ENCODE measurements at regions not wholly inside any gene's neighbourhood (a gene's known extent, or its start where the extent isn't known, plus 50 kb on each side); places are given as distances from the start of the nearest gene placed in this dataset.

- TF ChIP-seq CTCF (IDR thresholded peaks at IDR 0.05; ENCODE audit: poor library complexity, severe bottlenecking), result no peak
- ATAC-seq (ENCODE audit: low read depth) (no peak), DNase-seq (ENCODE audit: low spot score) (no peak)
- Histone ChIP-seq H3K27ac (ENCODE audit: poor library complexity, severe bottlenecking) (no peak overlapping the region), H3K9me3 (ENCODE audit: severe bottlenecking) (no peaks in the 10 kb centered on the region), H3K4me1 (ENCODE audit: insufficient read depth, poor library complexity, severe bottlenecking) (no peaks in the 10 kb centered on the region), H3K4me3 (ENCODE audit: severe bottlenecking) (no peak overlapping the region), H3K36me3 (ENCODE audit: low read depth) (no peaks in the 10 kb centered on the region), H3K27me3 (ENCODE audit: insufficient read depth, poor library complexity, severe bottlenecking) (no peaks in the 10 kb centered on the region)
Measured at GRCh38 chr12:116637589-116638150, 78.5 kb downstream of the MAP1LC3B2 start.

GRCh38 chr12:116636608-116637519, 77.7 kb downstream of the MAP1LC3B2 start:
- DNase-seq (ENCODE audit: low spot score) (no peak), ATAC-seq (ENCODE audit: low read depth) (no peak)
- Histone ChIP-seq H3K4me3 (ENCODE audit: severe bottlenecking) (no peak overlapping the region), H3K27me3 (ENCODE audit: insufficient read depth, poor library complexity, severe bottlenecking) (no peaks in the 10 kb centered on the region), H3K36me3 (ENCODE audit: low read depth) (no peaks in the 10 kb centered on the region), H3K9me3 (ENCODE audit: severe bottlenecking) (no peaks in the 10 kb centered on the region), H3K27ac (ENCODE audit: poor library complexity, severe bottlenecking) (no peak overlapping the region), H3K4me1 (ENCODE audit: insufficient read depth, poor library complexity, severe bottlenecking) (peaks cover under 1% of the 10 kb centered on the region)
- TF ChIP-seq CTCF (IDR thresholded peaks at IDR 0.05; ENCODE audit: poor library complexity, severe bottlenecking), result no peak

- Histone ChIP-seq H3K27ac (ENCODE audit: poor library complexity, severe bottlenecking) (no peak overlapping the region), H3K27me3 (ENCODE audit: insufficient read depth, poor library complexity, severe bottlenecking) (no peaks in the 10 kb centered on the region), H3K4me3 (ENCODE audit: severe bottlenecking) (no peak overlapping the region), H3K4me1 (ENCODE audit: insufficient read depth, poor library complexity, severe bottlenecking) (peaks cover 6% of the 10 kb centered on the region), H3K9me3 (ENCODE audit: severe bottlenecking) (no peaks in the 10 kb centered on the region), H3K36me3 (ENCODE audit: low read depth) (no peaks in the 10 kb centered on the region)
- ATAC-seq (ENCODE audit: low read depth), result no peak
- DNase-seq (ENCODE audit: low spot score), result no peak
- no peak for TF ChIP-seq CTCF (IDR thresholded peaks at IDR 0.05; ENCODE audit: poor library complexity, severe bottlenecking)
Measured at GRCh38 chr12:116635487-116635886, 76.3 kb downstream of the MAP1LC3B2 start.

- Histone ChIP-seq H3K27me3 (ENCODE audit: insufficient read depth, poor library complexity, severe bottlenecking) (no peaks in the 10 kb centered on the region), H3K4me3 (ENCODE audit: severe bottlenecking) (no peak overlapping the region), H3K27ac (ENCODE audit: poor library complexity, severe bottlenecking) (no peak overlapping the region), H3K9me3 (ENCODE audit: severe bottlenecking) (no peaks in the 10 kb centered on the region), H3K36me3 (ENCODE audit: low read depth) (no peaks in the 10 kb centered on the region), H3K4me1 (ENCODE audit: insufficient read depth, poor library complexity, severe bottlenecking) (peaks cover 6% of the 10 kb centered on the region)
- no peak for TF ChIP-seq CTCF (IDR thresholded peaks at IDR 0.05; ENCODE audit: poor library complexity, severe bottlenecking)
- no peak for DNase-seq (ENCODE audit: low spot score)
- ATAC-seq (ENCODE audit: low read depth), result no peak
Measured at GRCh38 chr12:116633476-116633875, 74.3 kb downstream of the MAP1LC3B2 start.

GRCh38 chr12:116631619-116632018, 72.4 kb downstream of the MAP1LC3B2 start:
- H3K27me3 ChIP-seq (ENCODE audit: insufficient read depth, poor library complexity, severe bottlenecking), result no peaks in the 10 kb centered on the region
- H3K4me1 ChIP-seq (ENCODE audit: insufficient read depth, poor library complexity, severe bottlenecking), result peaks cover 6% of the 10 kb centered on the region
- TF ChIP-seq CTCF (IDR thresholded peaks at IDR 0.05; ENCODE audit: poor library complexity, severe bottlenecking), result no peak
- H3K9me3 ChIP-seq (ENCODE audit: severe bottlenecking), result no peaks in the 10 kb centered on the region
- no peak overlapping the region for H3K27ac ChIP-seq (ENCODE audit: poor library complexity, severe bottlenecking)
- ATAC-seq (ENCODE audit: low read depth), result peak; percentile 78
- DNase-seq (ENCODE audit: low spot score), result no peak
- no peaks in the 10 kb centered on the region for H3K36me3 ChIP-seq (ENCODE audit: low read depth)
- H3K4me3 ChIP-seq (ENCODE audit: severe bottlenecking), result no peak overlapping the region

Measured in RWPE2 (cell line).